Adipocyte (in vitro differentiated cells): ENCODE measurements at regions not wholly inside any gene's neighbourhood (a gene's known extent, or its start where the extent isn't known, plus 50 kb on each side); places are given as distances from the start of the nearest gene placed in this dataset.

Experiments used
- DNase-seq: peaks from one replicate; pipeline ENCODE4 v3.0.0-alpha.2; 2015; ENCODE audit warnings: low read depth
- H3K27me3 ChIP-seq: replicated peaks from 2 replicates; pipeline ENCODE4 v1.7.0; 2013; ENCODE audit warnings: mild to moderate bottlenecking, low read length, moderate library complexity; ENCODE audit not compliant: control insufficient read depth, insufficient read depth
- H3K36me3 ChIP-seq: 2 replicates; pipeline ENCODE4 v1.7.0; 2013; ENCODE audit warnings: low read length, mild to moderate bottlenecking, moderate library complexity; ENCODE audit not compliant: control insufficient read depth, insufficient read depth, severe bottlenecking
- H3K4me1 ChIP-seq: 2 replicates; pipeline ENCODE4 v1.7.0; 2013; ENCODE audit warnings: mild to moderate bottlenecking, low read length, moderate library complexity; ENCODE audit not compliant: control insufficient read depth, insufficient read depth
- H3K4me3 ChIP-seq: 2 replicates; pipeline ENCODE4 v1.7.0; 2013; ENCODE audit warnings: mild to moderate bottlenecking, low read length, moderate library complexity
- H3K9ac ChIP-seq: 2 replicates; pipeline ENCODE4 v1.7.0; 2013; ENCODE audit warnings: mild to moderate bottlenecking, low read length, moderate library complexity
- H3K9me3 ChIP-seq: 2 replicates; pipeline ENCODE4 v1.7.0; 2013; ENCODE audit warnings: mild to moderate bottlenecking, low read length, moderate library complexity; ENCODE audit not compliant: control insufficient read depth

DNA sequence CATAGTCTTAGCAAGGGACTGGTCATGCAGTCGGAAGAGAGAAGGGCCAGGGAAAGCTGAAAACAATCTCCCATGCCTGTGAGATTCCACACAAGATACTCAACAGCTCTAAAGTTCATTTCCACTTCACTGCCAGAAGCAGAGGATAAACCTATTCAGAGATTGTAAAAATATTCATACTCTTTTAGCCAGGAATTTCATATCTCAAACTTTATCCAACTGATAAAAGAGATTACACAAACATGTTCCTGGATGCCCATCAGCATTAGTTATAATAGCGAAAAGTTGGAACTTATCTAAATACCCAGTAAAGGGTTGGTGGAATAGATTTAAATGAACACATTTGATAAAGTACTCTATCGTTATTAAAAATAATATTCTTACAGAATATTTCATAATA lies 75.2 kb upstream of the ARHGEF3 start:
- Histone ChIP-seq H3K4me3 (no peak overlapping the region), H3K27me3 (no peaks in the 10 kb centered on the region), H3K4me1 (peaks cover 9% of the 10 kb centered on the region), H3K9me3 (no peaks in the 10 kb centered on the region), H3K36me3 (no peaks in the 10 kb centered on the region), H3K9ac (no peak overlapping the region)
- no peak for DNase-seq

GRCh38 chr3:56874269-56874668 lies 72.5 kb upstream of the ARHGEF3 start:
- Histone ChIP-seq H3K27me3 (no peaks in the 10 kb centered on the region), H3K9ac (no peak overlapping the region), H3K4me1 (peaks cover 3% of the 10 kb centered on the region), H3K4me3 (no peak overlapping the region), H3K9me3 (no peaks in the 10 kb centered on the region), H3K36me3 (no peaks in the 10 kb centered on the region)
- no peak for DNase-seq

DNA sequence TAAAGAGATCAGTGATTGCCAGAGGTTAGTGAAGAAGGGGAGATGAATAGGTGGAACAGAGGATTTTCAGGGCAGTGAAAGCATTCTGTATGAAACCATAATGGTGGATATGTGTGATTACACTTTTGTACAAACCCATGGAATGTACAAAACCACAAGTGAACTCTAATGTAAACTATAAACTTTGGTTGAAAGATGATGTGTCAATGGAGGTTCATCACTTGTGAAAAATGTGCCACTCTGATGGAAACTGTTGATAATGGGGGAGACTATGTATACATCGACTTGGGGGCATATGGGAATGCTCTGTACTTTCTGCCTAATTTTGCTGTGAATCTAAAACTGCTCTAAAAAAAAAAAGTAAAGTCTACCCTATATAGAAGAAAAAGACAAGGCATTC lies 68.7 kb upstream of the ARHGEF3 start:
- no peaks in the 10 kb centered on the region for H3K27me3 ChIP-seq
- H3K4me1 ChIP-seq: no peaks in the 10 kb centered on the region
- H3K36me3 ChIP-seq: no peaks in the 10 kb centered on the region
- H3K9me3 ChIP-seq: no peaks in the 10 kb centered on the region
- DNase-seq: peak; percentile 24
- H3K4me3 ChIP-seq: no peak overlapping the region
- H3K9ac ChIP-seq: no peak overlapping the region

- no peaks in the 10 kb centered on the region for H3K4me1 ChIP-seq
These were observed 67.6 kb upstream of the ARHGEF3 start for GRCh38 chr3:56869157-56869889.

GRCh38 chr3:56868706-56869105 lies 67.0 kb upstream of the ARHGEF3 start:
- Histone ChIP-seq H3K9me3 (no peaks in the 10 kb centered on the region), H3K36me3 (no peaks in the 10 kb centered on the region), H3K9ac (no peak overlapping the region), H3K27me3 (no peaks in the 10 kb centered on the region), H3K4me1 (no peaks in the 10 kb centered on the region), H3K4me3 (no peak overlapping the region)
- DNase-seq: no peak

More at GRCh38 chr3:56869157-56869889, 67.6 kb upstream of the ARHGEF3 start:
- DNase-seq: no peak
- Histone ChIP-seq H3K9ac (no peak overlapping the region), H3K36me3 (no peaks in the 10 kb centered on the region), H3K4me3 (no peak overlapping the region), H3K9me3 (no peaks in the 10 kb centered on the region), H3K27me3 (no peaks in the 10 kb centered on the region)

DNA sequence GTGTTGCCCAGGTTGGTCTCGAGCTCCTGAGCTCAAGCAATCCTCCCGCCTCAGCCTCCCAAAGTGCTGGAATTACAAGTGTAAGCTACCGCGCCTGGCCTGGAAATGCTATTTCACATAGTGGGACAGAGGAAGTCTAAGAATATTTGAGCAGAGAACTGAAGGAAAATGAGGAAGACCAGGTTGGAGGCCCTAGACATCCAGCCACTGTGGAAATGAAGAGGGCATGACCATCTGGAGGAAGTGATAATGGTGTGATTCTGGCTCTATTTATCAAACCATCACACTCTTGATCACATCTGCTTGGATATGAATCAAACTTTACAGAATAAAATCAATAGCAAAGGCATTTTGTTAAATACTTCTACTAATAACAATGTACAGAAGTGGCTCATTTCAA lies 65.9 kb upstream of the ARHGEF3 start:
- Histone ChIP-seq H3K9ac (no peak overlapping the region), H3K36me3 (no peaks in the 10 kb centered on the region), H3K27me3 (no peaks in the 10 kb centered on the region), H3K4me3 (no peak overlapping the region), H3K4me1 (peaks cover 5% of the 10 kb centered on the region), H3K9me3 (no peaks in the 10 kb centered on the region)
- no peak for DNase-seq

- H3K4me3 ChIP-seq: no peak overlapping the region
- no peak for DNase-seq
- H3K4me1 ChIP-seq: peaks cover 13% of the 10 kb centered on the region
- H3K9ac ChIP-seq: no peak overlapping the region
- no peaks in the 10 kb centered on the region for H3K27me3 ChIP-seq
- no peaks in the 10 kb centered on the region for H3K9me3 ChIP-seq
- no peaks in the 10 kb centered on the region for H3K36me3 ChIP-seq
These were observed 63.3 kb upstream of the ARHGEF3 start for GRCh38 chr3:56864918-56865524.

- no peaks in the 10 kb centered on the region for H3K9me3 ChIP-seq
- H3K27me3 ChIP-seq: no peaks in the 10 kb centered on the region
- H3K36me3 ChIP-seq: no peaks in the 10 kb centered on the region
- peaks cover 13% of the 10 kb centered on the region for H3K4me1 ChIP-seq
- no peak for DNase-seq
- H3K4me3 ChIP-seq: no peak overlapping the region
- H3K9ac ChIP-seq: no peak overlapping the region
These were observed 62.3 kb upstream of the ARHGEF3 start for GRCh38 chr3:56864090-56864489.

DNA sequence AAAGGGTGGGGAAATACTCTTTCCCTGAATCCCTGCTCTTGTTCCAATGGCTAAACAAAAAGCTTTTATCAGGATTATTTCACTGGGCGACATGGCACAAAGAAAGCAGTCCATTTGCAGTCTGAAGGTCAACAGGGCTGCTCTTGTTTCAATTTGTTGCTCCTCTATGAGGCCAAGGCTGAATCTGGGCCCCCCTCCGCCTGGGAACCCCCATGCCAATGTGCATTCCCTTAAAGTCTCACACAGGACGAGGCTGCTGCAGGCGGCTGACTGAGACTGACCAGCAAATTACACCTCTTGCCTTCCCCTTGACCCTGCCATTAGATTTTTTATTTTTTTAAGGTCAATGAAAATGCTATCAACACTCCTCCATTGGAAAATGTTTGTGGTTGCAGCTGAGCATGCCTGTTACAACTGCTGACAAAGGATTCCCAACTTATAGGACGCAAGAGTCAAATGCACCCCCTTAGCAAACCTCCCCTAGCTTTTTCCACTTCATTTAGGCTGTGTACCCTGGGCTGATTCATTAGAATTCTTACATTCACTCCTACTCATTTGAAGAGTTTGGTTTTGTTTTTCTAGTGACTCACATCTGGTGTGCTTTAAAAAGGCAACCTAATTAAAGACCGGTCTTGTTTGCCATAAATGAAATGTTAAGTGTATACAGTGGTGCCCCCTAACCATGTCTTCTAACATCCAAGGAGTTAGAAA lies 60.8 kb upstream of the ARHGEF3 start:
- H3K36me3 ChIP-seq: no peaks in the 10 kb centered on the region
- H3K4me1 ChIP-seq: peaks cover 13% of the 10 kb centered on the region
- H3K9me3 ChIP-seq: no peaks in the 10 kb centered on the region
- peak; percentile 69 for DNase-seq
- peak overlapping the region; percentile 3 for H3K4me3 ChIP-seq
- H3K27me3 ChIP-seq: no peaks in the 10 kb centered on the region
- no peak overlapping the region for H3K9ac ChIP-seq

GRCh38 chr3:56861511-56861910 lies 59.8 kb upstream of the ARHGEF3 start:
- Histone ChIP-seq H3K36me3 (no peaks in the 10 kb centered on the region), H3K4me1 (peaks cover 13% of the 10 kb centered on the region), H3K9me3 (no peaks in the 10 kb centered on the region), H3K4me3 (no peak overlapping the region), H3K27me3 (no peaks in the 10 kb centered on the region), H3K9ac (no peak overlapping the region)
- DNase-seq: no peak

- Histone ChIP-seq H3K9ac (no peak overlapping the region), H3K27me3 (no peaks in the 10 kb centered on the region), H3K4me1 (peaks cover 13% of the 10 kb centered on the region), H3K9me3 (no peaks in the 10 kb centered on the region), H3K4me3 (no peak overlapping the region), H3K36me3 (no peaks in the 10 kb centered on the region)
- DNase-seq: no peak
These were observed 59.2 kb upstream of the ARHGEF3 start for GRCh38 chr3:56860939-56861338.
